ENCODE measurements at regions not wholly inside any gene's neighbourhood (a gene's known extent, or its start where the extent isn't known, plus 50 kb on each side); places are given as distances from the start of the nearest gene placed in this dataset.

DNA sequence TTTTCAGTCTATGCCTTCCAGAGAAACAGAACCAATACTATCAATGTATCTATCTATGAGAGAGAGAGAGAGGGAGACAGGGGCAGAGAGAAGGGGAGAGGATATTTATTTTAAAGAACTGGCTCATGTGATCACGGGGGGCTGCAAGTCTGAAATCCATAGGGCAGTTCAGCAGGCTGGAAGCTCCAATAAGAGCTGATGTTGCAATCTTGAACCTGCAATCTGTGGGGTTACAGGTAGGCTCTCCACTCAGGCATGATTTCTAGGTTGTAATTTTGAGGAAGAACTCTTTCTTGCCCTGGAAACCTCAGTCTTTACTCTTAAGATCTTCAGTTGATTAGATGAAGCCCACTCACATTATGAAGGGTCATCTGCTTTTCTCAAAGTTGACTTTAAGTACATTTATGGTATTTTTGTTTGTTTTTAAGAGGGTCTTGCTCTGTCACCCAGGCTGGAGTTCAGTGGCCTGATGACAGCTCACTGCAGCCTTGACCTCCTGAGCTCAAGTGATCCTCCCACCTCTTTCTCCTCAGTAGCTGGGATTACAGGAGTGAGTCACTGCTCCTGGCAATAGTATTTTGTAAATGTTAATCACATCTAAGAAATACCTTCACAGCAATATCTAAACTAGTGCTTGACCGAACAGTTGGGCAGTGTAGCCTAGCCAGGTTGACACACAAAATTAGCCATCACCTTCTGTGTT lies 376.4 kb downstream of the FGF9 start (continued):
- TF ChIP-seq JUN (IDR thresholded peaks at IDR 0.05; ENCODE audit: low read depth, low read length): no peak
- no peak for TF ChIP-seq KDM4A (IDR thresholded peaks at IDR 0.05; ENCODE audit: low read depth, low read length, severe bottlenecking)
- TF ChIP-seq TAF7 (optimal IDR thresholded peaks at IDR 0.05; ENCODE audit: borderline replicate concordance, low read depth, low read length): no peak
- no peak for TF ChIP-seq TAF1 (IDR thresholded peaks at IDR 0.05; ENCODE audit: low read depth, low read length)
